SK-N-SH treated with all-trans-retinoic acid at 6 μM for 48 hours (cell line): ENCODE measurements at regions not wholly inside any gene's neighbourhood (a gene's known extent, or its start where the extent isn't known, plus 50 kb on each side); places are given as distances from the start of the nearest gene placed in this dataset.

Experiments
- ISL1 ChIP-seq: fragments of 250-450 bp; sonication (Bioruptor Pico); IDR thresholded peaks from 2 replicates; pipeline ENCODE4 v2.1.2; 2022; ENCODE audit warnings: mild to moderate bottlenecking, moderate library complexity
- ZC3H10 ChIP-seq: fragments of 250-450 bp; sonication (Bioruptor Pico); IDR thresholded peaks from 2 replicates; pipeline ENCODE4 v1.5.1; 2021; ENCODE audit warnings: mild to moderate bottlenecking, moderate library complexity
- TF ChIP-seq, protein P1 (sequence below): fragments of 250-450 bp; sonication (Bioruptor Pico); IDR thresholded peaks from 2 replicates; pipeline ENCODE4 v1.5.1; 2020; ENCODE audit warnings: low read depth, mild to moderate bottlenecking, moderate library complexity

DNA sequence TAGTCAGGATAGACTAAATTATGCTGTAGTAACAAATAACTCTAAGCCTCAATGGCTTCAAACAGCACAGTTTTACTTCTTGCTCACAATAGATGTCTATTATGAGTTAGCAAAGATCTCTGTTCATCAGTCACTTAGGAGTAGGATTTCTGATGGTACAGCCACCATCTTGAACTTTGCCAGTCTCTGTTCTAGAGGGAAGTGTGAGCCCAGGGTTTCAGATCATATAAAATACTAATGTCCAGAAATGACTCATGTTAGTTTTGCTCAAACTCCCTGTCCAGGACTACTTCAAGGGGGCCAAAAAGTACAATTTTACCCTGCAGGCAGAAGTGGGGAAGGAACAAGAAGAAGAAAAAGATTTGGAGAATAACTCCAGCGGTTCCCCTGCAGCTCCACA is 77.1 kb upstream of the LSM6 start:
- TF ChIP-seq ZC3H10 (CRISPR knock-in tag) (no peak), ISL1 (CRISPR knock-in tag) (no peak)
- TF ChIP-seq, protein P1, sequence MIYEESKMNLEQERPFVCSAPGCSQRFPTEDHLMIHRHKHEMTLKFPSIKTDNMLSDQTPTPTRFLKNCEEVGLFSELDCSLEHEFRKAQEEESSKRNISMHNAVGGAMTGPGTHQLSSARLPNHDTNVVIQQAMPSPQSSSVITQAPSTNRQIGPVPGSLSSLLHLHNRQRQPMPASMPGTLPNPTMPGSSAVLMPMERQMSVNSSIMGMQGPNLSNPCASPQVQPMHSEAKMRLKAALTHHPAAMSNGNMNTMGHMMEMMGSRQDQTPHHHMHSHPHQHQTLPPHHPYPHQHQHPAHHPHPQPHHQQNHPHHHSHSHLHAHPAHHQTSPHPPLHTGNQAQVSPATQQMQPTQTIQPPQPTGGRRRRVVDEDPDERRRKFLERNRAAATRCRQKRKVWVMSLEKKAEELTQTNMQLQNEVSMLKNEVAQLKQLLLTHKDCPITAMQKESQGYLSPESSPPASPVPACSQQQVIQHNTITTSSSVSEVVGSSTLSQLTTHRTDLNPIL, result no peak
